ENCODE measurements at regions not wholly inside any gene's neighbourhood (a gene's known extent, or its start where the extent isn't known, plus 50 kb on each side); places are given as distances from the start of the nearest gene placed in this dataset.

- dilution Hi-C loops (cut with MboI; ENCODE audit: extremely low pct_ligation_motif_present, low sequenced_read_pairs), result no loop called here
- Histone ChIP-seq H3K4me3 (replicated peaks in 1 of 3; ENCODE audit: insufficient read depth in 1 of 3, low read depth in 1 of 3, low read length in 3 of 3) (no peak overlapping the region), H3K9me1 (replicated peaks; ENCODE audit: control insufficient read depth, extremely low read depth, insufficient read depth, low read length) (no peaks in the 10 kb centered on the region), H3K9me3 (replicated peaks; ENCODE audit: control insufficient read depth, insufficient read depth, low read length) (peaks cover 6% of the 10 kb centered on the region), H3K79me2 (ENCODE audit: control insufficient read depth, insufficient read depth, low read length) (no peaks in the 10 kb centered on the region), H3K4me2 (ENCODE audit: insufficient read depth, low read length) (no peak overlapping the region), H3K27me3 (ENCODE audit: control insufficient read depth in 2 of 2, insufficient read depth in 2 of 2, low read length in 2 of 2) (no peaks in the 10 kb centered on the region), H3K4me1 (ENCODE audit: control insufficient read depth, extremely low read depth, insufficient read depth, low read length) (no peaks in the 10 kb centered on the region), H4K20me1 (replicated peaks; ENCODE audit: control insufficient read depth, extremely low read depth, insufficient read depth, low read length) (no peaks in the 10 kb centered on the region), H3K27ac (ENCODE audit: insufficient read depth, low read depth, low read length) (no peak overlapping the region), H2AFZ (ENCODE audit: low read depth, low read length) (no peak overlapping the region), H3K36me3 (ENCODE audit: control insufficient read depth in 2 of 2, extremely low read depth in 1 of 2, insufficient read depth in 2 of 2, low read length in 2 of 2) (no peaks in the 10 kb centered on the region), H3K9ac (replicated peaks; ENCODE audit: extremely low read depth, insufficient read depth, low read length) (no peak overlapping the region)
- POLR2A ChIA-PET, result no interaction called here
- intact Hi-C loops (cut with micrococcal nuclease), result no loop called here
- BruUV-seq (replicated peaks), result no TSS peak
- TF ChIP-seq MYC (IDR thresholded peaks at IDR 0.05; ENCODE audit: low read depth, low read length) (no peak), JUN (IDR thresholded peaks at IDR 0.05; ENCODE audit: borderline replicate concordance, insufficient read depth, insufficient read length, low read depth) (no peak), FOS (IDR thresholded peaks at IDR 0.05; ENCODE audit: borderline replicate concordance, insufficient read depth, low read length) (no peak), POLR2A (IDR thresholded peaks at IDR 0.05; ENCODE audit: low read depth, low read length) (no peak)
- CTCF ChIA-PET, result no interaction called here
- no peak for FAIRE-seq
- no peak for DNase-seq (ENCODE audit: low read depth, low spot score)
Observed at GRCh38 chr12:126434412-126434985, 1369.3 kb downstream of the AACS start.

- Histone ChIP-seq H3K27ac (ENCODE audit: insufficient read depth, low read depth, low read length) (no peak overlapping the region), H4K20me1 (replicated peaks; ENCODE audit: control insufficient read depth, extremely low read depth, insufficient read depth, low read length) (no peaks in the 10 kb centered on the region), H3K79me2 (ENCODE audit: control insufficient read depth, insufficient read depth, low read length) (no peaks in the 10 kb centered on the region), H2AFZ (ENCODE audit: low read depth, low read length) (no peak overlapping the region), H3K4me2 (ENCODE audit: insufficient read depth, low read length) (no peak overlapping the region), H3K36me3 (ENCODE audit: control insufficient read depth in 2 of 2, extremely low read depth in 1 of 2, insufficient read depth in 2 of 2, low read length in 2 of 2) (no peaks in the 10 kb centered on the region), H3K27me3 (ENCODE audit: control insufficient read depth in 2 of 2, insufficient read depth in 2 of 2, low read length in 2 of 2) (no peaks in the 10 kb centered on the region), H3K9me1 (replicated peaks; ENCODE audit: control insufficient read depth, extremely low read depth, insufficient read depth, low read length) (no peaks in the 10 kb centered on the region), H3K9me3 (replicated peaks; ENCODE audit: control insufficient read depth, insufficient read depth, low read length) (peaks cover 6% of the 10 kb centered on the region), H3K4me3 (replicated peaks in 1 of 3; ENCODE audit: insufficient read depth in 1 of 3, low read depth in 1 of 3, low read length in 3 of 3) (no peak overlapping the region), H3K9ac (replicated peaks; ENCODE audit: extremely low read depth, insufficient read depth, low read length) (no peak overlapping the region), H3K4me1 (ENCODE audit: control insufficient read depth, extremely low read depth, insufficient read depth, low read length) (no peaks in the 10 kb centered on the region)
- intact Hi-C loops (cut with micrococcal nuclease), result no loop called here
- no peak for FAIRE-seq
- dilution Hi-C loops (cut with MboI; ENCODE audit: extremely low pct_ligation_motif_present, low sequenced_read_pairs), result no loop called here
- CTCF ChIA-PET, result no interaction called here
- no peak for TF ChIP-seq MYC (IDR thresholded peaks at IDR 0.05; ENCODE audit: low read depth, low read length)
- TF ChIP-seq EZH2 (IDR thresholded peaks at IDR 0.05; ENCODE audit: borderline replicate concordance, low read depth, low read length, severe bottlenecking), result no peak
- no peak for TF ChIP-seq GATA2 (IDR thresholded peaks at IDR 0.05; ENCODE audit: insufficient read depth, insufficient read length, low read depth, low read length)
- TF ChIP-seq JUN (IDR thresholded peaks at IDR 0.05; ENCODE audit: borderline replicate concordance, insufficient read depth, insufficient read length, low read depth), result no peak
- TF ChIP-seq FOS (IDR thresholded peaks at IDR 0.05; ENCODE audit: borderline replicate concordance, insufficient read depth, low read length), result no peak
- no peak for TF ChIP-seq POLR2A (IDR thresholded peaks at IDR 0.05; ENCODE audit: low read depth, low read length)
- TF ChIP-seq MAX (IDR thresholded peaks at IDR 0.05; ENCODE audit: insufficient read depth, insufficient read length), result no peak
- no peak for TF ChIP-seq POLR2AphosphoS5 (IDR thresholded peaks at IDR 0.05; ENCODE audit: insufficient read depth, low read depth, low read length)
- POLR2A ChIA-PET, result no interaction called here
- no peak for DNase-seq (ENCODE audit: low read depth, low spot score)
- BruUV-seq (replicated peaks), result no TSS peak
Observed at GRCh38 chr12:126436041-126436440, 1370.8 kb downstream of the AACS start.

Data from endothelial cell of umbilical vein (primary cell).